NCI-H1048 (cell line): ENCODE measurements at regions not wholly inside any gene's neighbourhood (a gene's known extent, or its start where the extent isn't known, plus 50 kb on each side); places are given as distances from the start of the nearest gene placed in this dataset.

Experiments used
- DNase-seq: peaks from one replicate; lab custom pipeline; 2025; lab: John Stamatoyannopoulos, UW

DNA sequence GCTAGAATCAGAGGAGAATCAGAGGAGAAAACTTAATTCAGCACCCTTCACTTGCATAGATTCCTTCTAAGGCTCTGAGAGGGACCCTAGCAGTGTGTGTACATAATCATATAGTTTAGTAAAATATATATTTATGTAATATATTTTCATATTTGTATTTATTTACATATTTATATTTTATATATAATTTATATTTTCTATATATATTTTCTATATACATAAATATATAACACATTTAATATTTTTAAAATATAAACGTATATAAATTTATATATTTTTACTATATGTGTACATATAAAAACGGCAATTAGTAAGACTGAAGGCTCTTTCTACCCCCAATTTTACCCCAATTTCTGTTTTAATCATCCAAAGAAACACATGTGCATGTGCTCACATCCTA lies 80.3 kb downstream of the NXPE2 start:
- DNase-seq, result no peak

DNA sequence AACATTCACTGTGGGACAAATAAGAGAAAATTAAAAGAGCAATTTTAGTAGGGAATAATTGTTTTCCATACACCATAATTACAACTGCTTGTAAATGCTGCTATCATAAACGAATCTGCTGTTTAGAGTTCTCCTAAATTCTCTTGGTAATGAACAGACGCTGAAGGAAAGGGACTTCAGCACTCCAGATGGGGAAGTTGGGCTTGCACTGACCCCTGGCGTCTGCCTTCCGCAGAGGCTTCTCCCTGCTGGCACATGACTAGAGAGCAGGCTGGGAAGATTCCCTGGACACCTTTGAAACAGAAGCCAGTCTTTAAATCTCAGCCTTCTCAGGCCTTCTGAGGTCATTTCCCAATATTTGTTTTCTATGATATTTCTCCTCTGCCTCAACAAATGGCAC lies 84.1 kb downstream of the NXPE2 start:
- DNase-seq, result no peak

DNA sequence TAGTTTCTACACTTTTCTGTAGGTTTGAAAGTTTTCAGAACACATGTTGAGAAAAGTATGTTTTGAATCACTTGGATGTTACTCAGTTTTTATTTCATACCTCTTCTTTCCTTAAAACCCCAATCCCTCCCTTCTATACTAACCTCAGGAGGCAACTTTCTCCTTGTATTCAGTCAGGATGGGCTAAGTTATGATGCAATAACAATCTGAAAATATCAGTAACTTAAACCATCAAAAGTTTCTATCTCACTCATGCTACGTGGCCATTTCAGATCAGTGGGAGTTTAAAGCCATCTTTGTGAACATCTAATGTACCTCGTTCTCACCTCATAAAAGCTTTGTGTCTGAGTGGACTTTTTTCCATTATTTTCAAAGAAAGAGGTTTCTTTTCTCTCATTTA lies 86.2 kb downstream of the NXPE2 start:
- no peak for DNase-seq

DNA sequence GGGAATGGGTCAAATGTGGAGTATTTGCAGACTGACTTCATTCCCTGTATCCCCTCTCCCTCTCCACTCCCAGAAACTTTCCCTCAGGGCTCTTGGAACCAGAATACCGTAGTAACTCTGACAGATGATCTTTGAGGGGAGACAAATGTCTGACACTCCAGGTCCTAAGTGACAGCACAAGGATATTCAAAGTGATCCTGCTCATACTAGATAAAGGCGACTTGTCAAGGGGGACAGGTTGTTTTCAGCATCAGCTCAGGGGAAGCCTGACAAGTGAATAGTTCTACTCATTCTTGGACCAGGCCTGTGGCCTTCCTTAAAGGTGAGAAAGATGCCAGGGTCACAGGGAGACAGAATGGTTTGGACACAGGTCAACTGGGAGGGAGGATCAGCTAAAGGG lies 92.8 kb downstream of the NXPE2 start:
- no peak for DNase-seq

DNA sequence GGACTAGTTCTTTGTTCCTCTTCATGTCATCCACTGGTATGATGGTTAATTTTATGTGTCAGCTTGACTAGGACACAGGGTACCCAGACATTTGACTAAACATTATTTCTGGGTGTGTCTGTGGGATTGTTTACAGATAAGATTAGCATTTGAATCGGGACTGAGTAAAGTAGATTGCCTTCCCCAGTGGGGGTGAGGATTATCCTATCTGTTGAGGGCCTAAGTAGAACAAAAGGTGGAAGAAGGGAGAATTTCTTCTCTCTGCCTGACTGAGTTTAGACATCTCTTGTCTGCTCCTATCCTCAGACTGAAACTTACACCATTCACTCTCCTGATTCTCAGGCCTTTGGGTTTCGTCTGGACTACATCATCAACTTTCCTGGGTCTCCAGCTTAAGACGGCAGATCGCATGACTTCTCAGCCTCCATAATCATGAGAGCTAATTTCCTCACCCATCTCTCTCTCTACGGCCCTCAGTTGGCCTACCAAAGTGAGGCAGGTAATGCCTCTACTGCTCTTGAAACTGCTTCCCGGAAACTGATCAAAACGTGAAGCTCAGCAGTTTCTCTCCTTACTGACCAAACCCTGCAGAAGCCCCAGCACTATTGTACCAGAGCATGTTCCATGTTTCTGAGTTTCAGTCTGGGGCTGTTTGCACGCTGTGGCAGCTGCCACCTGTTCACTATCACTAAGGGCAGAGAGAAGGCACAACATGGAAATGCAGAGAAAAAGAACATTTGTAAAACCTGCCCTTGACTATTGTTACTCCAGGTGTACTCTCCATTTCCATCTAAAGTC lies 95.4 kb downstream of the NXPE2 start:
- DNase-seq, result no peak

DNA sequence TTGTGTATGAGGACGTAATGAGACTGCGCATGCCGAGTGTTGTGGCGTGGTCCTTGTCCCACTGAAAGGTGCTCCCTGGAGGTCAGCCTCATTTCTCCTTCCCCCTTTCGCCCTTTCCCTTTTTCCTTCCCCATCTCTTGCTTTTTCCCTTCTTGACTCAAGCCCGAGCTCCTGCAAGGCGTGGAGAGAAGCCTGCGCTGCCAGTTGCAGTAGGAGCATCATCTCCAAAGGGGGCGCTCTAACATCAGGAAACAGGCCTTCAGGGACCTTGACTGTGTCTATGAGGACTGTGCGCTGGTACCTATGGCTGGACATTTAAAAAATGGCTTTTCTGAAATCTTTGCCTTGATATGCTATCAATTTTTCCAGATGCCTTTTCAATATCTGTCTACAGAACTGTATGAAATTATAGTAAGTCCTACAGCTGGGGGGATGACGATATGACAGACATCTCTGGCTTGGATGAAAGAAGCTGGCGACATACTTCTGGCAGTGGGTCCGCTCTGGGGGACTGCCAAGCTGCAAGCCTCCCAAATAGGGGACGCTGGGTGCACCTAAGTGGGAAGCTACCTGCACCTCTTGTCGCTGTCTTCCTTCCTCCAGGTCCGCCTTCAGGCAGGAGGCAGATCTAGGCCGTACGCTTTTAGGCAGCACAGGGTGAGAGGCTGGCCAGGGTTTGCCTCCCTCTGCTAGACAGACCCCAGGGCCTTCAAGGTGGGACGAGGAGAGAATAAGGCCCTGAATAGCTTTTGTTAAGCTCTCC lies 96.5 kb downstream of the NXPE2 start:
- peak; percentile 10 for DNase-seq

DNA sequence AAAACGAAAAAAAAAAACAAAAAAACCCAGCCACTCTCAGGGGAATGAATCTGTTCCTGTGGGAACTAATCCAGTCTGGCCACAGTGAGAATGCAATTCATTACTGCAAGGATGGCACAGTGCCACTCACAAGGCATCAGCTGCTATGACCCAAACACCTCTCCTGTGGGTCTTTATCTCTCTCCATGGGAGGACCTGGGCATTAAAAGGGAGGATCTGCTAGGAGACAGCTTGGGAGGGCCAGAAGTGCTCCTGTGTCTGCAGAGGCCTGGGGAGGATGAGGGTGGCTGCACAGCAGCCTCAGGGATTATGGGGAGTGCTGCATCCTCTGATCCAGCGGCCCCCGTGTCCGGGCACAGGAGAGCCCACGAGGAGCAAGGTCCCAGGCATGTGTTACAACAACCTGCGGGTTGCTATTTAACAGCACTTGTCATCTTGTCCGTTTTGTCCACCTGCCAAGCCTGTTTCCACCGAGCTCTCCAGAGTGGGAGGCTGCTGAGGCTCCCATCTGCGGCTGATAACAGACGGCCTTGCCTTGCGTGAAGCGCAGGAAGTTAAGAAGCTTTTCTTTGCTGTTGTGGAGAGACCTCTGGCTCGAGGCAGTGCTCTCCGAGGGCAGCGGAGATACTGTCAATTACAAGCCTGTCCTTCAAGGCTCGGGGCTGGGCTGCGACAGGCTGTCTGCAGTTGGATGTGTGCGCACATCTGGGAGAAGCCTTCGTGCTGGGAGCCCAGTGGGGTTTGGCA lies 97.7 kb downstream of the NXPE2 start:
- no peak for DNase-seq

DNA sequence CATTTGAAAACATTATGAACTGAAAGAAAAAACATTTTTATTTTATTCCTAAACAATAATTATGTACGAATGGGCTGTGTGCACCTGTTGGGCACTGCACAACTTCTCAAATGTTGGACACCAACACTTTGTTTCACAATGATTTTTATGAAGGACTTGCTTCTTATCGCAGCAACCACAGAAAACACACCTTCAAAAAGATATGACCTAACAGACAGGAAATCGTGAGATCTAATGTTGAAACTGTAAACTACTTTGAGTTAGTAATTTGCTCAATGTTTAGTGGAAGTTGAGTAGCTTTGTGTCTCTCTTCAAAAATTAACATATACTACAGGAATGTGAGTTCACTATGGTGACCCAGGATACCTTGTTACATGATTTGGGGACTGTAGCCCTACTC lies 98.6 kb downstream of the NXPE2 start:
- no peak for DNase-seq

DNA sequence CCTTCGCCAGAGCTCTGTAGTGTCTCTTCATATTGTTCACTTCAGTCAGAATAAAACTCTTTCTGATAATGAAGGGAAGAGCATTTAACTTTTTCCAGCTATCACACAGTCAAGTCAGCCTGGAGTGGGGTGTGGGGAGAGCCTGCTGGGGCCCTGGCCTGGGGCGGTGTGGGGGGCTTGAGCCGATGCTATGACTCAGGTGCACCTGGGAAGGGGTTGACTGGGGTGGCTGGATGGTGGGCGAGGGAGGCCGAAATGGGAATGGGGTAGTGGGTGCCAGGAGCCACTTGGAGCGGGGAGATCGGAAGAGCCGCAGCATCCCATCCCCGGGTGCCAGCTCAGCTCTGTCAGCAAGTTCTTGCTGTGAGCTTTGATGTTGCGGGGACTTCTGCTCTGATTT lies 100.9 kb downstream of the NXPE2 start:
- DNase-seq, result no peak

DNA sequence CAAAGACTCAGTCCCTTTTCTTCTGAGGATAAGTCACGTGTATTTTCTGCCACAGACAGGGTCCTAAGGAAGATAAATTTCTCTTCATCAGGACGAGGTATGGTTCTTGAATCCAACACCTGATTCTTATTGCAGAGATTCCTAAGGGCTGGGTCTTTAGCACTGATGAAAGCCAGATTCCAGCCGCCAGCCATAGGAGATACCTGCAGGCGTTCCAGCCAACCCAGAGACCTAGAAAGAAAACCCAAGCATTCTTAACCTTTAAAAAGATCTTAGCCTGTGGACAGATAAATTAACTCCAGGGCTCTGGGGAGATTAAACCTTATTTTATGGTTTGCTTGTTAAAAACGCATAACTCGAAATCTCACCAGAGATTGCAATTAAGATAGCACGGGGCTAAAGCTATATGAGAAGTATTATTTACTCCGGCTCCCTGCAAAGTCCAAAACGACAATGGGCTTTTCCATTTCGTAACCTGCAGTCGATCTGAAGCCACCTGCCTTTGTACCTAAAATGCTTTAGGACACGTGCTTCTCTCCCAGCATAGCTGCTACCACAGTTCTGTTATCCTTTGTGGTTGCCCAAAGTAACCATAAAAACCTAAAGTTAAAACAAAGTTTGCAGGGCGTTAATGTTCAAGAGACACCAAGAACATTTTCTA lies 104.5 kb downstream of the NXPE2 start:
- no peak for DNase-seq

DNA sequence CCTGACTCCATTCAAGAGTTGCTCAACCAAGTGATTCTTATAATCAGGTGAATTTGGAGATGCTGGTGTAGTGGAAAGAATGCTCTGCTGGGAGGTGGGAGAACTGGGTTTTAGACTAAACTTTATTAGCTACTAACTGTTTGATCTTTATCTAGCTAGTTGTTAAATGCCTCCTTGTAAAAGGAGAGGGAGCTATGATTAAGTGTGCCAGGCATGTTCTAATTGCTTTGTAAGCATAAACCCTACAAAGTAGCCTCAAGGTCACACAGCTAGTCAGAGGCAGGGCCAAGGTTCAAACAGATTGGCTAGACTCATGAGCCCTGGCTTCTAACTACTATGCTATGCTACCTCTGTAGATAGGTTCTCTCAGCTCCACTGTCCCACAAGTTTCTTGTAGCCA lies 105.5 kb downstream of the NXPE2 start:
- DNase-seq, result no peak

DNA sequence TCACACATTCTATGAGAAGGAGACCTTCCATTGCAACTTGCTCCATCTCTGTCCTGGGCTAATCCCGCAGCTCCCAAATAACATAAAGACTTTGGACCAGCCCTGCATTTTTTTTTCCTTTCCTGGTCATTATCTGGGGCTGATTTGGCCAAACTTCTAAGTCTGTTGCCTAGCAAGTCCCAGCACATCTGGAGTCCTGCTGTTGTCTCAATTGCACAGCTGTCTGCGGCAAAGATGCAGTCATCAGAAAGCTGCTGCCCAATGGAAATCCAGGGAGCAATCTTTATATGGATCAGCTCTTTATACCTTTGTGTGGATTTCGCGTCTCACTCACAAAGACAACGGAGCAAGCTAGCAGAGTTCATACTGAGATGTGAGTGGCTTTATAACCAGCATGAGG lies 105.9 kb downstream of the NXPE2 start:
- DNase-seq, result no peak

DNA sequence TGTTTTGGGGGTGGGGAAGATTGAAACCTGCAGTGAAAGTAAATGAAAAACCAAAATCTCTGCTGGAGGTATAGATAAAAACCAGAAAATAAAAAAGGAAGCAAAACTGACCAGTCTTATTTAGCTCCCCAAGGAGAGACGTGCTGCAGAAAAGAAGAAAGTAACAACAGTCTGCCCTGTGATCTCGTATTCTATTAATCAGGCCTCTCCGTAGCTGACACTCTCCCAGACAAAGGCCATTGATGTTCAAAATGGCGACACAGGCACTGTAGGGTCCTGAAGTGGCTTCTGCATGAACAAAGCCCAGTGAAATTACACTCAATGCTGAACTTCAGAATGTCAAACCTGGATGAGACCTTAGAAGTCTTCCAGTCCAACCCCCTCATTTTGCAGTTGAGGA lies 106.6 kb downstream of the NXPE2 start:
- DNase-seq, result no peak

DNA sequence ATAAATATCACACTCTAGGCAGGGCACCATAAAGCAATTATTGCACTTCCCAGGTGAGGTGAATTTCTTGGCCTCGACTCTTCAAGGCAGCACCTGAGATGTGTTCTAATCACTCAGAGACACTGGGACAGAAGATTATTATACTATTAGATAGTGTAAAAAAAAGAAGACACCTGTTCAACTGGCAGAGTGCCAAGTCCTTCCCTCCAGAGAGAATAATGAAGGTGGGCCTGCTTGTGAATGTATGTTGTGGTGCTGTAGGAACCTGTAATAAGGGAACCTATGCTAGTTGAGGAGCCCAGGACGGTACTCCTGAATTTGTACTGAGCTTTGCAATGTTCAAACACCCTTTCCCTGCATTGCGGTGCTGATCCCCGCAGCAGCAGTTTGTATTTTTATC lies 107.5 kb downstream of the NXPE2 start:
- no peak for DNase-seq

DNA sequence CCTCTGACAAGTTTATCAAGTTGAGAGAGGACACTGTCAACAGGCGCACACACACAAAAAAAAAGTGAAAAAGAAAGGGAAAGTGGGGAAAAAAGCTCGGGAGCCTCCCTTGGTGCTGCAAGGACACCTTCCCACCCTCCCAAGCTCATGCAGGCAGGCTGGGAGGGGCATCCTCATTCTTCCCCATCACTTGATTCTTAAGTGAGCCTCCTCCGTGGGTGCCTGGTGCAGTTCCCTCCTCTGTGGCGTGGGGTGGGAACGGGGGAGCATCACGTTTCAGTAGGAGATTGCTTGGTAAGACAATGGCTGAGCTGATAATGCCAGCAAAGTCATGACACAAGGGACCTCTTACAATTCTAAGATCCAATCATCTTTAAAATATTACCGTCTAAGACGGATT lies 108.8 kb downstream of the NXPE2 start:
- DNase-seq, result no peak

DNA sequence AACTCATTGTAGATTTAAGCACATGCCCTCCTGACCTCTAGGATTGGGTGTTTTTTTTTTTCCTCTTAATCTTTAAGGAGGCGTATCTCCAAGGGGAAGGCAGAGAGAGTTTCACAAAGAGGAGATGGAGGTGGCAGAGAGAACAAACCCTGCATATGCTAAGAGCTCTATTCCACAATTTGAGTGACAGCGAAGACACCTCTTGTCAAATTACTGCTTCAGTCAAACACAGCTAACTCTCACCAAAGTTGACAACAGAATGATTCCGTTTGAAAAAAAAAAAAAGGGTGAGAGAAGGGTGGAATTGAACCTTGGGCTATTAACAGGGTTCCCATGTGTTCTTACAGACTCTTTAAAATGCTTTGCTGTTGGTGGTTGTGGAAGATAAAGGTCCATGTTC lies 112.6 kb downstream of the NXPE2 start:
- no peak for DNase-seq

DNA sequence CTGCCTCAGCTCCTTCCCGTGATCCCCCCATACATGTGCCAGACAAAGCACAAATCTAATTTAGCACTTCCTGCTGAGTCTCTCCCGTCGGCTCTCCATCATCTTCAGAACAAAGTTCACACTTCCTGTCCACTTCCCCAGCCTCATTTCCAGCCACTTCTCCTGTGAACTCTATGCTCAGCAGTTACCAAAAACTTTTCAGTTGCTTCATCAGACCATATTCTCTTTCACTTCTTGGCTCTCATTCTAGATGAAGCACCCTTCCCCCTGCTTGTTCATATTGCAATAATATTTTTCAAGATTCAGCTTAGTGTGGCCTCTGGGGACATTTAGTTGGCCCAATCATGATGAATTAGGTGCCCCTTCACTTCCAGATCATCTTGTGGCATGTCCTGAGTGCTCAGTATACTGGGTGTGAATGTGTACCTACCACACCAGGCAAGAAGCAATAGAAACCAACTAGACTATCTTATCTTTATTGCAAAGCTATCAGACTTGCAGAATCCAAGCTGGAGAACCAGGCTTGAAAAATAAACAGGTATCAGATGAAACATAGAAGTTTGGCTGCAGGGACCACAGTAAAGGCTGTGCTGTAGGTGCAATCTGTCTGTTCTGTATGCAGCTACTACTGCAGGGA lies 115.8 kb downstream of the NXPE2 start:
- no peak for DNase-seq

DNA sequence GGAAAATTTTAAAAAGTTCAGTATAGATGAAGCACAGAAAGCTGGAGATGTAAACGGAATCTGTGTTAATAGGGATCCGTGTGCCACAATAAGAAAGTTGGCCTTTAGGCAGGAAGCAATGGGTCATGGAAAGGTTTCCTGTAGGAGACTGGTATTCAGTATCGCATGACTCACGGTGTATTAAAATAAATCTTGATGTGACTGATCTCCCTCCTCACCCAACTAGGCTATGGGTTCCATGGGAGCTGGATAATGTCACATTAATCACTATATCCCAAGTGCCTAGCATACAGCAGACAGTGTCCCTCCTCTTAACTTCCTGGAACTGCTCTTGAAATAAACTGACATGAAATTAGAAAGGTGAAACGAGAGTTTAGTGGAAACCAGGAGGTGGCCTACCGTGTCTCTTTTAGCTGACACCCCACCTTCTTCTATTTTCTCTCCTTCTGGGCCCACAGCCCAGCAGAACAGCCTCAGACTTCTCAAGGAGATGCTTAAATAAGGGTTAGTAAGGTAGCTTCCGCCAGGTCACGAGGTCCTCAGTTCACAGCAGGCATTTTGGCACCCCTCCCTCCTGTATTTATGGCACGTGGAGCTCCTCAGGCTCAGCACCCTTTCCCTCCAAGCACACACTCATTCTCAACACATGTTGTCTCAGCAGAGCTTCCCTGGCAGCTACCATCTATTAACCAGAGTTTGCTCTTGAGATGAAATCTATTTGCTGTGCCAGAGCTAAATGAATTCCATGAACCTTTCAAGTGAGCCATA lies 118.8 kb downstream of the NXPE2 start:
- no peak for DNase-seq

DNA sequence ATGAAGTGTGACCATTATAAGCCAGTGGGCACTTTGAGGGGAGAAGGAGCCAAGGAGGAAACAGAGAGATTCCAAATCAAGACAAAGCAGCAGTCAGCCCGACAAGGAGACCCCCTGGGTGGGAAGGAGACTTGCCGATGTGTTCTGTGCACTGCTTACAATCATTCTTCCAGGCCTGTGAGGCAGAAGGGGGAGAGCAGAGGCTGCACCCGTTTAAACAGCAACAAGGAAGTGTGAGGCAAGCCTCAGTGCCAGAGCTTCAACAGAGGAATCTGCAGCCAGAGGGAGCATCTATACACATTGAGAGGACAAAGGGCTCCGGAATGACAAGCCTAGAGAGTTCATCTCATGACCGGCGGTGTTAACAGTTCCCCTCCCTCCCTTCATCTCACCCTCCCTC lies 121.1 kb downstream of the NXPE2 start:
- DNase-seq, result no peak

DNA sequence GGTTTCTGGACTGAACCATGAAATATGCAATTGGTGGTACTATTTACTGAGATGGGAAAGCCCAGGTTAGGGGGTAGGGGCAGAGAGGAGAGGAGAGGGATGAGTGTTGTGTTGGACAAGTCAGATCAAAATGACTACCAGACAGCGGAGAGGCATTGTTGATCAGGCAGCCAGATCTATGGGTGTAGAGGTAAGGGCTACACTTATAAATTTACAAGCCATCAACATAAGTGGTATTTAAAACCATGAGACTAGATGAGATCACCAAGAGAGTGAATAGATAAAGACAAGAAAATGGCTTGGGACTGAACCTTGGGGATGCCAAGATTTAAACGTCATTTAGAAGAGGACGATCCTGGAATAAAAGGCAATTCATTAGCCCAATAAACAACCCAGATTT lies 123.4 kb downstream of the NXPE2 start:
- no peak for DNase-seq

DNA sequence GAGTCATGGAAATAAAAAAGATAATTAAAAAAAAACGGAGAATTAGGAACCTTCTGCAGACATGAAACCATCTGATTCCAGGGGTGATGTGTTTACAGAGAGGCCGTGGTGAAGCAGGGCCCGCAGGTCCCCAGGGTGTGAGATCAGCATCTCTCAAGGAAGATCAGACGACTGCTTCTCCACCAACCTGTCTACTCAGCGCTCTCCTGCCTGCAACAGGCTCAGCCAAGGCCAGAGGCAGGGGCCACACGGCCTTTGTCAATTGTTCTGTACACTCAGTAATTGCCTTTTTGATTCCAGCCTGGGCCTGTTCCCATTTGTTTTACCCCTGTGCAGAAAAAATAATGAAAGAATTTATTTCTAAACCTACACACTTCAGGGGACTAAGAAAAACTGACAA lies 124.6 kb downstream of the NXPE2 start:
- no peak for DNase-seq
